Right lobe of liver (tissue), 6 donors: ENCODE measurements at regions not wholly inside any gene's neighbourhood (a gene's known extent, or its start where the extent isn't known, plus 50 kb on each side); places are given as distances from the start of the nearest gene placed in this dataset.
A peak's percentile ranks its signal among the peaks of the same experiment; 100 is the strongest.

ENCODE experiments used
- ATAC-seq, 4 donors: fragments of 200-7000 bp; cut with Tn5 transposase; one replicate each; pipeline ENCODE4 v1.9.1; 2020; ENCODE audit warnings: mild to moderate bottlenecking in 4 of 4, moderate library complexity in 4 of 4
- DNase-seq, 3 donors: peaks; one replicate each; pipeline ENCODE4 v3.0.0-alpha.2; 2020
- H3K27ac ChIP-seq, 3 donors: fragments of 200-600 bp; one replicate each; pipeline ENCODE4 v1.8.0; 2022
- H3K27me3 ChIP-seq, 2 donors: fragments of 200-600 bp; one replicate each; pipeline ENCODE4 v1.8.0; 2022
- H3K36me3 ChIP-seq, 4 donors: fragments of 200-600 bp; sonication (generic) in 1 of 4; one replicate each; pipeline versions ENCODE4 v1.5.1 to v1.8.0; 2017 to 2022; ENCODE audit warnings: control low read depth in 1 of 4
- H3K4me1 ChIP-seq, 4 donors: fragments of 200-600 bp; sonication (generic) in 1 of 4; one replicate each; pipeline versions ENCODE4 v1.5.1 to v1.8.0; 2017 to 2022; ENCODE audit warnings: control low read depth in 1 of 4
- H3K4me3 ChIP-seq, 3 donors: fragments of 200-600 bp; one replicate each; pipeline ENCODE4 v1.8.0; 2022
- H3K9me3 ChIP-seq, 4 donors: fragments of 200-600 bp; sonication (generic) in 1 of 4; one replicate each; pipeline versions ENCODE4 v1.5.1 to v1.8.0; 2017 to 2022; ENCODE audit warnings: control low read depth in 1 of 4
- CTCF ChIP-seq, 4 donors: fragments of 200-600 bp in 3 of 4; fragments of 450-650 bp in 1 of 4; IDR thresholded peaks; one replicate each; pipeline versions ENCODE4 v1.5.1 to v1.8.0; 2016 to 2022; ENCODE audit warnings: antibody characterized with exemption in 4 of 4, mild to moderate bottlenecking in 2 of 4
- POLR2A ChIP-seq: fragments of 450-650 bp; IDR thresholded peaks from one replicate; pipeline ENCODE4 v1.6.1; 2017; ENCODE audit warnings: antibody characterized with exemption, mild to moderate bottlenecking
- WGBS: methylation state at CpG from one replicate; pipeline ENCODE4 v1.1.6; 2018; ENCODE audit warnings: low coverage, low lambda C conversion rate; ENCODE audit not compliant: insufficient coverage; ENCODE audit errors: missing lambda C conversion rate; 5-methylcytosine and 5-hydroxymethylcytosine counted together
- intact Hi-C, 2 donors: fragments of 100-400 bp; cut with DNase I; formaldehyde crosslinking; loops; one replicate each; pipeline versions ENCODE4 v1.11.2 to v1.14.1; 2022
- donor health status: DM: no; HTN: yes; CAD: no.
- donor health status: DM: no; HTN: no; CAD: no.
- donor health status: DM: no; HTN: no; CAD: no.
- donor health status: DM: no; HTN: yes; CAD: no.
- donor health status: DM: no; HTN: yes; CAD: no.

DNA sequence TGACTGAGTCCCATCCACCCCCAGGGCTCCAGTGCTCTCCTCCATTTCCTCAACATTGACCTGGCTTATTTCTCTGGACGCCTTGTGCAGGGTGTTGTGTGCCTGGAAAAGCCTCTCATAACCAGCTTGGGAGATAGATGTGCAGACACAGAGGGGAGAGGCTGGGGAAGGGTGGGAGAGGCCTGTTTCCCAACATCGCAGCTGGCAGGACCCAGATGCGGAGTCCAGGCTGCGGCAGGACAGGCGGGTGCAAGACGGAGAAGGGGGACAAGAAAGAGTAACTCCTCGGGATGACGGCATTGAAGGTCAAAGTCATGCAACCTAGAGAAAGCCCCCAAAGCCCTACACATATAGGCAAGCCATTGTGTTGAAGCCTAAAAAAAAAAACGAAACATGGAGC, 54.1 kb upstream of the ANTXRL start:
- intact Hi-C loops = no loop called here
- Histone ChIP-seq H3K27me3 (no peaks in the 10 kb centered on the region), H3K36me3 (no peaks in the 10 kb centered on the region), H3K27ac (no peak overlapping the region), H3K4me1 (no peaks in the 10 kb centered on the region), H3K4me3 (no peak overlapping the region), H3K9me3 (no peaks in the 10 kb centered on the region)
- ATAC-seq (no peak), DNase-seq (no peak)
- 85% methylated on average over 8 of the region's 9 CpGs for WGBS
- TF ChIP-seq CTCF (IDR thresholded peaks at IDR 0.05) (no peak), POLR2A (no peak)

DNA sequence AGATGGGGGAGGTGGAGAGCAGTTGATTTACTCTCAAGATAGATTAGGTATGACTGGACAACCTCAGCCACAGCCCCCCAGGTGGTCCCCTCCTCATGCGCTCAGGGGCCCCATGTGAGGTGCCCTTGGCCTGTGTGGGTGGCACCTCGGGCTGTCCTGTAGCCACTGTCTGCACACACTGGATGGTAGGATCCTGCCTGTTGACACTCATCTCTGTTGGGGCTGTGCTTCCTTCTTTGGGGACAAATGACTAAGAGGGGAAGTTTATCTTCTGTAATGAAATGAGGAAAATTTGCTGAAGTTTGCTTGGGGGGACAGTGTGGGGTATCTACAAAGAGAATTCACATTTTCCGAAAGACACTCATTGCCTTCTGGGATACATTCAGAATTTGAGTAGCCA, 53.6 kb upstream of the ANTXRL start:
- no peak for TF ChIP-seq CTCF (IDR thresholded peaks at IDR 0.05)
- no peak for TF ChIP-seq POLR2A
- Histone ChIP-seq H3K4me1 (no peaks in the 10 kb centered on the region), H3K27me3 (no peaks in the 10 kb centered on the region), H3K27ac (no peak overlapping the region), H3K4me3 (no peak overlapping the region), H3K36me3 (no peaks in the 10 kb centered on the region), H3K9me3 (no peaks in the 10 kb centered on the region)
- ATAC-seq (no peak), DNase-seq (peak in 1 of 3 donors; percentile 42)
- intact Hi-C loops = no loop called here
- whole genome bisulfite sequencing = 66% methylated on average over 2 of the region's 3 CpGs

GRCh38 chr10:46234026-46234425, 52.8 kb upstream of the ANTXRL start:
- H3K9me3 ChIP-seq = no peaks in the 10 kb centered on the region
- no peaks in the 10 kb centered on the region for H3K4me1 ChIP-seq
- no peaks in the 10 kb centered on the region for H3K36me3 ChIP-seq
- ATAC-seq (no peak), DNase-seq (peak in 1 of 3 donors; percentile 30)
- H3K27me3 ChIP-seq = no peaks in the 10 kb centered on the region
- WGBS = 58% methylated on average over 2 of the region's 3 CpGs
- H3K27ac ChIP-seq = no peak overlapping the region
- H3K4me3 ChIP-seq = no peak overlapping the region
- TF ChIP-seq POLR2A (no peak), CTCF (IDR thresholded peaks at IDR 0.05) (no peak)
- intact Hi-C loops = no loop called here

- TF ChIP-seq CTCF (IDR thresholded peaks at IDR 0.05) (no peak), POLR2A (no peak)
- DNase-seq = peak in 1 of 3 donors; percentile 17
- WGBS = 82% methylated on average over 6 of the region's 10 CpGs
- H3K27ac ChIP-seq = no peak overlapping the region
- intact Hi-C loops = no loop called here
- no peaks in the 10 kb centered on the region for H3K36me3 ChIP-seq
- ATAC-seq = peak in 1 of 4 donors; percentile 13
- H3K4me3 ChIP-seq = no peak overlapping the region
- H3K27me3 ChIP-seq = no peaks in the 10 kb centered on the region
- no peaks in the 10 kb centered on the region for H3K4me1 ChIP-seq
- H3K9me3 ChIP-seq = no peaks in the 10 kb centered on the region
Observed at GRCh38 chr10:46234431-46235060, 52.3 kb upstream of the ANTXRL start.
